NCI-H774 (cell line): ENCODE measurements at regions not wholly inside any gene's neighbourhood (a gene's known extent, or its start where the extent isn't known, plus 50 kb on each side); places are given as distances from the start of the nearest gene placed in this dataset.
A peak's percentile ranks its signal among the peaks of the same experiment; 100 is the strongest.
"Not testable (repeated sequence)": the region's sequence is repeated elsewhere in the genome, so short reads cannot be mapped to it uniquely, and the experiment has no call there.

Experiments used
- DNase-seq: peaks from one replicate; lab custom pipeline; 2025; lab: John Stamatoyannopoulos, UW

DNA sequence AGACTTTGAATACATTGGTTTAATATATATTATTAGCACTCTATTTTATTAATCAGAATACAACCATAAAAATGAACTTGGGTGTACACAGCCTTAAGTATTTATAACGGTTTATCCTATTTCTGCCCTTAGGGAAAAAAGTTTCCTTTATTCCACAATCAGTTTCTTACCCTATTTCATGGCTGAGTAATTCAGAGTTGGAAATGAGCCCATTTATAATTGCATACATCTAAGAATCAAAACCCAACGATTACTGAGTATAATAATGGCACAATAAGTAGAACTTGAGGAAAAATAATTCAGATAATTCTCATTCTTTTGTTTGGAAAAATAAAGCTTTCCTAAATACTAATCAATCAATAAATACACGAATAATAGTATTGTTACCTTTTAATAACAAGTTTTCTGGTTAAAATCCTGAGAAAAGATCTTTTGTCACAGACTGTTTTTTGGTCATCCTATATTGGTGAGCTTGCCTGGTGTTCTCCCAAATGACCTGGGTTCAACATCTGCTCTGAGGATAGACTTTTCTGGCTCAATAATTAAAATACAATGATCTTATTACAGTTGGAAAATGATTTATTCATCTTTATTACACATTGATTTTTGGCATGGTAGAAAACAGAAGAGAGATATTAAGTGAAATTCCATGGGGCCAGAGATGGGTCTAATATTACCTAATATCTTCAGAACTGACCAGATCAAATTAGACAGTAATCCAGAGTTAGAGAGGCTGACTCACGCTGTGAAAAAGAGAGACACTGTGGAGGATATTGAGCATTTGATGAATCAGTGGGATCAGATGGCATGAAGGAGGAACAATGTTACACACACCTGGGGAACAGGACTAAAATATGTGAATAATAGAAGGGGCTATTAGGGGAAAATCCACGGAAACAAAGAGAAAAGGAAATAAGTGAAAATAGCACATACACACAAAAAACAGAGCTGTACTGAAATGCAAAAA, 162.1 kb upstream of the TBX18 start:
- no peak for DNase-seq

DNA sequence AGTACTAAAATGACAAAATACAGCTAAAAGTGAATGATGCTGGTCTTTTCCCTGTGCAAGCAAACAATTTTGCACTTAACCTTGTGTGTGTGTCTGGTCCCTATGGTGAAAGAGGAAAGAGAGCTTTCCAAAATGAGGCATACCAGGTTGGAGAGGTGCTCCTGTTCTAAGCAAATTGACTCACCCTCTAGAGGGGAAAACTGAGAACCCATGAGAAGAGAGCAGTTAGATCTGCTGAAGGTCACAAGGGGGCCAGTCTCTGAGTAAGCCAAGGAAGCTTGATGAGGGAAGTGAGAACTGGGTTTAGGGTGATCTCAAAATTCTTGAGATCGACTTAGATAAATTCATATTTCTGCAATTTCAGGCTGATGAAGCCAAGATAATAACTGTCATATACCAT, 157.5 kb upstream of the TBX18 start:
- no peak for DNase-seq

DNA sequence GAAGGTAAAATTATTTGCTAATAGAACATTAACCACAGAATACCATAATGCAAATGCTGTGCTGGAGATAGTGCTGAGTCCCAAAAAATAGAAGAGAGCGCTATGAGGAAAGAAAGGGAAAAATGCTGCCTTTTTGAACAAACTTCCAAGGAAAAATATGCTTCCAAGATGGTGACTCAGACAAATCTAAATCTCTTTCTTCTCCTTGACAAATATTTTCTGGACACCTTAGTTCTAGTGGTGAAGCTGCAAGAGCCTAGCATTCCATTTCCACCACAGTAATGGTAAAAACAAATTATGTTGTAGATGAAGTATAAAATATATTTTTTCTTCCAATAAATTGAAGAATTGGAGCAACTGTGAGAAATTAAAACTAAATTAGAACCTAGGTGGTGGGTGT, 155.6 kb upstream of the TBX18 start:
- DNase-seq, result no peak

DNA sequence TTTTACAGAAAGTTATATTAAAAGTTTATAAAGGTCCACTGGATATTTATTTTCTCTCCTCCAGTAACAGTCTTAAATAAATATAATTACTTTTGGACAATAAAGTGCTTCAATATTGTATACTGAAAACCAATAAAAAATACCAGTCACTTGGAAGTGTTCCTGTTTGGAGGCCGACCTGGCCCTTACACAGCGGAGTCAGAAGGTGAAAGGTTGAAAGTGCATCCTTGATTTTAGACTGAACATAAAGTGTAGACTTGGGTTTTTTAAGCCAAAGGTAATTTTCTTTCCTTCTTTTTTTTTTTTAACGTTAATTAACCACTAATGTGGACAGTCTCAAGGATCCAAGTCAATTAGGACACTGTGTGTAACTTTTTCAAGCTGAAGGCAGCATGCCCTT, 152.3 kb upstream of the TBX18 start:
- no peak for DNase-seq

DNA sequence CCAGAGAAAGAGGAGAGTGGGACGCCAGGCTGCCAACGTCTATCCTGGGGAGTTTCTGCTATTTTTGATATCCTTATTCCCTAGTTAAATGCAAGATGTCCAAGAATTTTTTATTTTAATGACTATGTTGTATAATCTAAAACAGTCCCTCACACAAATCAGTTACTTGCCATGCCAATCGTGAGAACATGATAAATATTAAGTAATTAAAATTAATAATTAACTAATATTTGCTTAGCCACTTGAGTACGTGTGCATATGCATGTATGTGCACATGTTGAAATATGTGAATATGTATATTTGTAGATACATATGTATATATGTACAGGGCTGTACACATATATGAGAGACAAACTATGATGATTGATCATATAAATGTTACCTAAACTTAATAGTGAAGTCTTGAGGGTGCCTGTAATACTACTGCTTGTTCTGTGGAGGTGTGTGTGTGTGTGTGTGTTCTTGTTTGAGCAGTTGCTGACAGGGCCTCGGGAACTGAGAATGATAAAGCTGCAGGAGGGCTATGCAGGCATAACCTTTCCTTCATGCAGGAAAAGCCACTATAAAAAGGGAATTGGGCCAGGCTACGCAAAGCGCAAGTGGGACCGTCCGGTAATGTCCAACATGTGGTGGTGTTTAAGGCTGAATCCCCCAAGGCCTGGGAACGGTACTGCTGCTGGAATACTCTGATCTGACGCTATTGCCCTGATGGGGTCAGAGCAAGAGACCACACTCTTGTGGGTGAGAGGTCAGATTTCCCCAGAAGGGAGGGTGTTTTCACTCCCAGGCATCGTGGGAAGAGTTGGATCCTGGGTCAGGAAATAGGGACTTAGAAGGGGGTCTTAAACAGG, 148.3 kb upstream of the TBX18 start:
- no peak for DNase-seq

DNA sequence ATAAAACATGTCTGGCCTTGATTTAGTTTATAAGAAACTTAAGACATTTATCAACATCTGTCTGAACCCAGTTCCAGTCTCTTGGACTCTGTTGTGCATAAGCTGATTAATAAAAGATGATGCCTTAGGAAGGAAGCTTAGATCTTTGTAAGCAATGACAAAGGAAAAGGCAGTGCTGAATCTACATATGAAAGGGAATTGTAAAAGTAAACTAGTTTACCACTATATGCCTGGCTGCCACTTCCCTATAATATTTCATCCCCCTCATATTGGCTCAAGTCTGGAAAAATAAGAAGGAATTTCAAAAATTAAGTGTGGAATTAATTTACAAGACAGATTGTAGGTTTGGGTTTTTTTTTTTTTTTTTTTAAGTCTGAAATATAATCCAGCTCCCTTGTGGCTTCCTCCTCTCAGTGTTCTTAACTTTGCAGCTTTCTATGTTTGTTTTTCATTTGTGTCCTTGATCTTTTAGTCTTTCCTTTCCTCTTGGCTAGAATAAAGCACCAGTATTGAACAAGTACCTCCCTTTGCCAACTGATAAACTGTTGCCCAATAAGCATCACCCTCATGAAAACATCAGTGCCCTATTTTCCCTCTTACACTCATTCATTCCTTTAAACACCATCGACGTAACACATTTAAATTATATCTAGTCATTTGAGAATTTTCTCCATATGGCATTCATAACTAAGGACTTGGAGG, 146.7 kb upstream of the TBX18 start:
- no peak for DNase-seq

DNA sequence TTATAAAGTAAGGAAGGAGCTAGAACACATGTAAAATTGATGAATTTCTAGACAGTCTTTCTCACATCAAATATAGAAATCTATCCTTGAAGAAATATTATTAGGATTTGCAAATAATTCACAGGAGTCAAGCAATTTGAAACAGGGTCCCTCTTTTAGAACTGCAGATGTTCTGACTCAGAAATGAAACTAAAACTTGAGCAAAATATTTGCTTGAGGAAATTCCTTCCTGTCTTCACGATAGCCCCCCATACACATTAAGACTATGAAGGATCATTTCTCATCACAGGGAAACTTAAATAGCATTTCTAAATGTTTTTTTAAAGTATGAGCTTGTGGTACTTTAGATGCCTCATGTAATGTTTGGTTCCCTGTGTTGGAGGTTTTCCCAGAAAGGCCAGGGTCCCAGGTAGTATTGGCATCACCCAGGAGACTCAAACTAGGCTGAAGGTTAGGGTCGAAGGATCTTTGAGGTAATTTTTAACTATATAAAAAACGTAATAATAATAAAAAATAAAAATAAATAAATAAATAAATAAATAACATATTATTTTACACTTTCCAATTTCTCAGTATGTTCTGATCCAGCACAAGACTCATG, 144.0 kb upstream of the TBX18 start:
- no peak for DNase-seq

DNA sequence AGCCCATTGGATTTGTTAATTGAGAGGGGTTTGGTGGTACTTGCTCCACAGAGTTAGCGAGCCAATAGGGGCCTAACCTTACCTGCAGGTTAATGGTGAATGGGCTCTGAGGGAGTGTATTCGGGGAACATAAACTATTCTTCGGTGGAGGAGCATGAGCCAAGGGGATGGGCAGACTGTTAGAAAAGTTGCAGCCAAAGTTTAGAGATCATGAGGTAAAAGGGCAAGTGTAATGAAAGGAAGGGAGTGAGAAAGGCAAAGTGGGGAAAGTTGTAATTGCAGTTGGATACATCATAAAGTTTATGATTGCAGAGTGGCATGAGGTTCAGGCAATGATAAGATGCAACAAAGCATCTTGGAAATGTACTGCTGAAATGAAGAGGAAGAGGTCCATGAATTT, 142.1 kb upstream of the TBX18 start:
- DNase-seq, result no peak

DNA sequence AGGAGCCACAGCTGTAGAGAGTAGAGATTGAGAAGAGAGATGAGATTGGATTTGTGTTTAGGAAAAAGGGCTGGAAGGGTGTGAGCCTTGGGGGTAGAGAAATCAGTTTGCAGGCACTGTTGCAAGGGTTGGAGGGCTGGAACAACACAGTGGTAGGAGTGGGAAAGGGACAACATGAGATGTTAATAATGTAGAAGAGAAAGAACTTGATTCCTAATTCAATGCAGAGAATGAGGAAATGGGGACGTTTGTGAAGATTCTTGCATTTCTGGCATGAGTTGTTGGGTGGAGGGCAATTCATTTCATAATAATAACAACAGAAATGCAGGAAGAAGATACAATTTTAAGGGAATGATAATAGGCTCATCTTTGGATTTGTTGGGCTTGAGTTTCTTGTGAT, 141.4 kb upstream of the TBX18 start:
- DNase-seq, result no peak

DNA sequence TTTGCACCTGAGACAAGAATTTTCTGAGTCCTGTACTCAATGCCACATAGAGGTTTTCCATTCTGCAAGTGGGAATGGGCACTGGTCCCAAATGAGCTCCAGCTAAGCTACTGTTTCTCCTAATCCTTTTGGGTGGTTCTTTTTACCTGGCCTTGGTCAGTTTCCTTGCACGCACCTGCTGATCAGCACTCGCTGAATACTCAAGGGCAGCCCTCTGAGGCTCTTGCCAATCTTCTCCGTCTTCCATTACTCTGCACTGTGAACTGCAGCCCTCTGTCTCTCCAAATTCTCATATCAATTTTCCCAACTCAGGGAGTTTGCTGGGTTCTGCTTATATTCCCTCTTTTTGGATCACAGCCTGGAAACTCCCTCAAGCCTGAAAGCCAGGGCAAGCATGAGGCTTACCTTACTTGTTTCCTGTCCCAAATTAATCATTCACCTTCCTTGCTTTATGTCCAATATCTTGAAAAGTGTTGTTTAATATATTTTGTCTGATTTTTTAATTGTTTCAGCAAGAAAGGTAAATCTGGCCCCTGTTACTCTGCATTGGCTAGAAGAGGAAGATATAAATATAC, 138.0 kb upstream of the TBX18 start:
- DNase-seq, result no peak

DNA sequence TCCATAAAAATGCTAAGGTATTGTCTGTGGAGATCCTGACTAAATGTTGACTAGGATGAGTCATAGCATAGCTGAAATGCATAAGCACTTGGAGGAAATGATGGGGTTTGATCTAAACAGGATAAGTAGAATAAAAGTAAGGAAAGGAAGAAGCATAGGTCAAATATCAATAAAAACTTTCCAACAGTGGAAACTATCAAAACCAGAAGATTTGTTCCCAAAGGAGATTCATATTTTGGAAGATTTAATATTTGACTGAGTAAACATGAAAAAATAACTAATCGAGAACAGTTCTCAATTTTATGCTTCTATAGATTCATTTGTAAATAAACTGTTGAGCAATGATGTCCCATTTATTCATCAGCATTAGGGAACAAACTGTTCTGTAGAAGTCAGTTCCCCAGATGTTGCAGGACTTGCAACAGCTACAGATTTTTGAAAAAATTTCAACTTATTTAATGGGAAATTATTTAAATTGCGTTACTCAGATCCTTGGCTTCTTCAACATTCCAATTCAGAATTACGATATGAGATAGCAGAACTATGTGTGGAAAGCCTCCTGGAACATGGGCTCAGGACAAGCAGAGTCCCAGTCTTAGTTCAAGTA, 133.7 kb upstream of the TBX18 start:
- DNase-seq, result no peak

DNA sequence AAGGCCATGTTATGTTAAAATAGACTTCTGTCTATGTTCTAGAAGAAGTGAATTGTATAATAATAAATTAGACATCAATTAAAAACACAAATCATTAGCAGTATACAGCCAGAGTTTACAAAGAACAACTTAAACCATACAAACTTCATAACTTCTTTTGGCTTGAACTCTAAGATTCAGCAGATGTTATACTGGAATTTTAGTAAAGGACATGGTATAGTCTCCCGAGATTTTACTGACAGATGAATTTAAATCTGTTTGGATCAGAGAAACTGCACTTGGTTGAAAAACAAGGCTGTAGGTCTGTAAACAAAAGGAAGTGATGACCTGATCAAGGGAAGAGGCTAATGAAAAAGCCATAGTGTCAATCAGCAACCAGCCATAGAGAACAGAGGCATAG, 132.6 kb upstream of the TBX18 start:
- no peak for DNase-seq

DNA sequence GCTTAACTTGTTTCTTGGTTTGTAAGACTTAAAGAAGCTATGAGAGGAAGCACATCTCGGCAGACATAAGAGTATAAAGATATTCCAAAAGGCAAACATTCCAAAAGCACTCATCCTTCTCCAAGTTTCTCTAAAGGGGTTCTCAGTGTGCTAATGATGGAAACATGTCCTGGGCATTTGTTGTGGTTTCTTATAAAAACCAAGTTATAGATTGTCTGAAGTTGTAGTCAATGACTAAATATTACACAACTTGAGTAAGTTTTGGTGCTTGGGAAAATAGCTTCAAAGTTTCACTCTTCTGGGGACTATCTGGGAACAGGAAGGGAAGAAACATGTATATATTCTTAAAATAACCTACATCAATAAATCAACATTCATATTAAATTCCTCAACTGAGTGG, 128.3 kb upstream of the TBX18 start:
- DNase-seq, result no peak

DNA sequence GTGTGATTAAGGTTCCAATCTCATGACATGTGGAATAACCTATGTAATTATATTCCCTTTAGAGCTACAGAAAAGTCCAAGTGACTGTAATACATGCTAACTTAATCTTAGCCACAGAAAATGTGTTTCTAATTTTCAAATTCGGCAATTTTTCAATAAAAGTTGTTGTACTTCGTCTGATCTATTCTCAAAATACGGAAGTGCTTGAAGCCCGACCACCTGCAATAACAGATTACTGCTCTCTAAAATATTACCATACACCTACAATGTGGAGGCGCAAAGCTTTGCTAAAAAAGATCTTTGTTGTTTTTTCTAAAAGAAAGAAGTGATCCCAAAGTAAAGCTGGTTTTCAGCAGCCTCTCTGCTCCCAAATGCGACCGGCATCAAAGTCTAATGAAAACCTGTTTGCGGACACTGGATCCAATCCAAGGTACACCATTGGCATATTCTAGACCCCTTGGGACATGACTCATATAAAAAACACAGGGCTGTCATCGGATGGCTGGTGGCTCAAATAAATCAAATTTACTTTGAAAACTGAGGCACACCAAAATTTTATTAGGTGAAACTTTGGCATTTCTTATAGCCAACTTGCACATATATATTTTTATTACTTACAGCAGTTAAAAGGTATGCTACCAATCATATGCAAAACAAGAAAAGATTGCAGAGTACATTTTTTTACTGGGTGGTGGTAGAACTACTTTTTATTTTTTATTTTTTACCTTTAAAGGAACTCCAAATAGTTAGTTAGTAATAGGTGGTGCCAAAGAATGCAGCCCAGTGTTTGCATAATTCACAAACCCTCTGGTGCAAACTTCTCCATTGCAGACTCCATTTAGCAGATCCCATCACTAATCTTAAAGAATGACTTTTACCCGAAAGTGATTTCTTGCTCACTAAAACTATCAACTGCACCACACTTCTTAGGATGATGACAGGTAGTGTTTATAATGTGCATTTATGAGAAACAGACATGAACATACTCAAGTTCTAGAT, 118.7 kb upstream of the TBX18 start:
- peak; percentile 21 for DNase-seq

DNA sequence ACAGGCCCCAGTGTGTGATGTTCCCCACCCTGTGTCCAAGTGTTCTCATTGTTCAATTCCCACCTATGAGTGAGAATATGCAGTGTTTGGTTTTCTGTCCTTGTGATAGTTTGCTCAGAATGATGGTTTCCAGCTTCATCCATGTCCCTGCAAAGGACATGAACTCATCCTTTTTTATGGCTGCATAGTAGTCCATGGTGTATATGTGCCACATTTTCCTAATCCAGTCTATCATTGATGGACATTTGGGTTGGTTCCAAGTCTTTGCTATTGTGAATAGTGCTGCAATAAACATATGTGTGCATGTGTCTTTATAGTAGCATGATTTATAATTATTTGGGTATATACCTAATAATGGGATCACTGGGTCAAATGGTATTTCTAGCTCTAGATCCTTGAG, 115.0 kb upstream of the TBX18 start:
- not testable (repeated sequence) for DNase-seq

DNA sequence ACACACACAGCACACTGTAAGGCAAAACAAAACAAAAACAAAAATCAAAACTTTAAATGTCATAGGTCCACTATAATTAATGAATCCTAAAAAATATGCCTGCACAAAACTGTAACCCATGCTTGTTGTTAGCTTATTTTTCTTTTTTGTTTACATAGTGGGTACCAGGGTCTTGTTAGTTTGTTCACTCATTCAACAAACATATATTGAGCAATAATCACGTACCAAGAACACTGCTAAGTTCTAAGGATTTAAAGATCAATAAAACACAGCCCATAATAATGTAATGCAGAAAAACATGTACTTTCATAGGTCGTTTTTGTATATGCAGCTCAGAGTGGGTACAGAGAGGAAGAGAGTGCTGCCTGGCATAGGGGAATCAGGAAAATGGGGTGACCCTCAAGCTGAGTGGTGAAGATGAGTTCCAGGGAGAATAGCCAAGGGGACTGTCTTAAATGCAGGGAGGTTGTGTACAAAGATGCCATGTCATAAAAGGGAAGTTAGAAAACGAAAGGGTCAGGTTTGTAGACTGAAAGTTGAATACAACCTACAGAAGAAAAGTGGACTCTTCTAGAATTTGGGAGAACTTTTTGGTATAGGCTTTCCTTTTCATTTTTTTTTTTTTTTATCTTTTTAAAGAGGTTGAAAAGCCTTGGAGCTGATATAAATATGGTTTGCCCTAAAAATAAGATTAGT, 113.3 kb upstream of the TBX18 start:
- DNase-seq, result no peak

DNA sequence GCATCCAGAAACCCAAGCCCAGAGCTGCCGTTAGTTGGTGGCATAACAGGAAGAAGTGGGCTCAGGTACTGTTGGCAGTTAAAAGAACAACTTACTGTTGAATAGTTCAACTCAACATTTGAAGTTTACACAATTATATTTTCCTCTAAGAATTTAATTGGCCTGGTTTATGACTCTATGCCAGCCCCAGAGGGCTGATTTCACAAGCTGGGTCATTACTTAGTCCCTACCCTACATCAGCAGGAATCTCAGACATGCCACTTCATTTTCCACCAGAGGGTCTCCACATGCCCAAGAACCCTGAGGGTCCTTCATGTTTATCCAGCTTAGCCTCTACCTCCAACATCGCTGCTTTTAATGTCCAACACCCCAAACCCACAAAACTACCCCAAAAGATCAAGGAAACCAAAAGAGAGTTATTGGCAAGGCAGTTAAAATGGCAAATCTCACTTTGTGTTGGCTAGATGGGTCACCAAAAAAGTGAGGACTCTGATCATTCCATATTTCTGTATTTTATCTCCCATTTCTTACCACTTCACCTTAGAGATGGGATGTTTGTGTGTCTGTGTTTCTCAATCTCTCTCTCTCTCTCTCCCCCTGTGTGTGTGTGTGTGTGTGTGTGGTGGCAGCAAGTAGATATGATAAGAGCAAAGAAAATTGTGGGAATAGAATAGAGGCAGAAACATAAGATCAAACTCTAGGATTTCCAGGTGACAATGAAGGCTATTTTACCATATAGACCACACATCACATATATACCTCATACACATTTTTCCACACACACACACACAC, 112.5 kb upstream of the TBX18 start:
- no peak for DNase-seq

DNA sequence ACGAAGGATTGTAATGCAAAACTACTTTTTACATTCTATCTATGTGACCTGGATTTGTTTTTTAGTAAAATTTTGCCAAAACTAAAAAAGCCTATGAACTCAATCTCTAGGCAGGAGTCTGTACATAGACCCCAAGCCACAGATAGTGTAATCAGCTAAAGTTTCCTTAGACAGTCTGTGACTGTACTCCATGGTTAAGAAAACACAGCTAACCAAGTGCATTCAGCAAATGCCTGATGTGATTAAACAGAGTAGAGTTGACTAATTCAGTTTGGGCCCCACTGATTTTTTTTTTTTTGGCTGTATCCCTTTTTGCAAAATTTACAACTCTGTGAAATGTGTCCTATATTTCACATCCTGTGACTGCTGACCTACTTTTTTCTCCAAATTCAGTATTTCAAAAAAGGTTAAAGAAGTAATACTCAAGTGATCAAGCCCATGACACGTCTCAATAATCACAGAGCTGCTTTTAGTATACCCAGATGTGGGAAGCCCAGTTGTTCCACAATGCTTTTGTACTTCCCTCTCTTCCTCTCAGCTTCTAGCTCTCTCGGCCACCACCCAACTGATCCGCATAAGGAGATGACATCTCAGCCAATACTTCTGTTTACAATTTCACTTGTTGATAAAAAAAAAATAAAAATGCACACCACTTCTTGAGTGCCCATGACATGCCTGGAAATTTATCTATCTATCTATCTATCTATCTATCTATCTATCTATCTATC, 108.8 kb upstream of the TBX18 start:
- no peak for DNase-seq
